GM21737 (cell line): ENCODE measurements at regions not wholly inside any gene's neighbourhood (a gene's known extent, or its start where the extent isn't known, plus 50 kb on each side); places are given as distances from the start of the nearest gene placed in this dataset.
"Not testable (repeated sequence)": the region's sequence is repeated elsewhere in the genome, so short reads cannot be mapped to it uniquely, and the experiment has no call there.

ENCODE experiments used
- ATAC-seq: cut with Tn5 transposase; IDR thresholded peaks from one replicate; pipeline ENCODE4 v1.9.1; 2021; ENCODE audit warnings: mild to moderate bottlenecking, moderate library complexity; ENCODE audit not compliant: unreplicated experiment

- ATAC-seq: no peak
These were observed 66.6 kb downstream of the TNFAIP3 start for GRCh38 chr6:137933696-137934095.

- ATAC-seq: no peak
These were observed 69.7 kb downstream of the TNFAIP3 start for GRCh38 chr6:137936798-137937197.

- ATAC-seq: no peak
These were observed 70.8 kb downstream of the TNFAIP3 start for GRCh38 chr6:137937834-137938233.

- ATAC-seq: no peak
These were observed 71.8 kb downstream of the TNFAIP3 start for GRCh38 chr6:137938770-137939379.

GRCh38 chr6:137941995-137942394 is 74.9 kb downstream of the TNFAIP3 start:
- ATAC-seq: no peak

GRCh38 chr6:137942736-137943135 is 75.7 kb downstream of the TNFAIP3 start:
- ATAC-seq: no peak

- not testable (repeated sequence) for ATAC-seq
These were observed 77.3 kb downstream of the TNFAIP3 start for GRCh38 chr6:137944381-137944780.

GRCh38 chr6:137944793-137945498 is 77.9 kb downstream of the TNFAIP3 start:
- ATAC-seq: no peak

- ATAC-seq: peak; percentile 49
These were observed 82.8 kb downstream of the TNFAIP3 start for GRCh38 chr6:137949686-137950390.

- ATAC-seq: peak; percentile 45
These were observed 83.5 kb downstream of the TNFAIP3 start for GRCh38 chr6:137950581-137950980.

GRCh38 chr6:137951064-137951597 is 84.1 kb downstream of the TNFAIP3 start:
- ATAC-seq: no peak

GRCh38 chr6:137952247-137952646 is 85.2 kb downstream of the TNFAIP3 start:
- ATAC-seq: no peak

GRCh38 chr6:137953761-137954160 is 86.7 kb downstream of the TNFAIP3 start:
- ATAC-seq: no peak

GRCh38 chr6:137954253-137954652 is 87.2 kb downstream of the TNFAIP3 start:
- ATAC-seq: no peak

GRCh38 chr6:137956098-137956488 is 89.0 kb downstream of the TNFAIP3 start:
- no peak for ATAC-seq

GRCh38 chr6:137957471-137957870 is 90.4 kb downstream of the TNFAIP3 start:
- ATAC-seq: no peak

GRCh38 chr6:137958811-137959565 is 91.9 kb downstream of the TNFAIP3 start:
- no peak for ATAC-seq

GRCh38 chr6:137962725-137963124 is 95.7 kb downstream of the TNFAIP3 start:
- no peak for ATAC-seq

- ATAC-seq: no peak
These were observed 97.8 kb downstream of the TNFAIP3 start for GRCh38 chr6:137964876-137965275.

GRCh38 chr6:137967689-137968454 is 100.8 kb downstream of the TNFAIP3 start:
- no peak for ATAC-seq
